ENCODE measurements at regions not wholly inside any gene's neighbourhood (a gene's known extent, or its start where the extent isn't known, plus 50 kb on each side); places are given as distances from the start of the nearest gene placed in this dataset.

- Histone ChIP-seq H3K27ac (ENCODE audit: low read depth in 2 of 2, low read length in 1 of 2) (no peak overlapping the region), H3K79me2 (ENCODE audit: insufficient read depth) (no peaks in the 10 kb centered on the region), H3K9me3 (no peaks in the 10 kb centered on the region), H3F3A (replicated peaks; ENCODE audit: insufficient read depth) (no peaks in the 10 kb centered on the region), H3K4me1 (ENCODE audit: control insufficient read depth in 1 of 2, insufficient read depth in 2 of 2, low read depth in 1 of 2, low read length in 1 of 2) (no peaks in the 10 kb centered on the region), H4K20me1 (ENCODE audit: insufficient read depth) (no peaks in the 10 kb centered on the region), H3K9ac (no peak overlapping the region), H3K4me2 (no peak overlapping the region), H3K9me2 (no peaks in the 10 kb centered on the region), H3K36me3 (replicated peaks in 1 of 2; ENCODE audit: control insufficient read depth in 1 of 2, insufficient read depth in 2 of 2, low read length in 1 of 2) (no peaks in the 10 kb centered on the region), H2AFZ (ENCODE audit: low read depth) (no peak overlapping the region), H3K27me3 (ENCODE audit: insufficient read depth) (no peaks in the 10 kb centered on the region; the same call in 1 of the 2 replicates), H3K4me3 (ENCODE audit: low read depth in 2 of 2, low read length in 1 of 2) (no peak overlapping the region)
- WGBS (ENCODE audit: low lambda C conversion rate) = 52% methylated on average over 8 of the region's 8 CpGs
- TF ChIP-seq FOXJ3 (CRISPR knock-in tag; IDR thresholded peaks at IDR 0.05) (no peak), EZH2phosphoT487 (IDR thresholded peaks at IDR 0.05; ENCODE audit: borderline replicate concordance, low read depth) (no peak), JUND (IDR thresholded peaks at IDR 0.05) (no peak), GATA2 (CRISPR knock-in tag; IDR thresholded peaks at IDR 0.05) (no peak), TCF12 (IDR thresholded peaks at IDR 0.05) (no peak), RFX5 (IDR thresholded peaks at IDR 0.05; ENCODE audit: low read length) (no peak), RAD21 (IDR thresholded peaks at IDR 0.05; ENCODE audit: low read length) (no peak), FOXM1 (IDR thresholded peaks at IDR 0.05; ENCODE audit: low read depth) (no peak), EP300 (IDR thresholded peaks at IDR 0.05; ENCODE audit: borderline replicate concordance in 1 of 2, low read depth in 1 of 2, low read length in 1 of 2) (no peak), NFIC (IDR thresholded peaks at IDR 0.05; ENCODE audit: borderline replicate concordance) (no peak), RCOR1 (IDR thresholded peaks at IDR 0.05; ENCODE audit: low read length) (no peak), YY1 (IDR thresholded peaks at IDR 0.05; ENCODE audit: low read depth) (no peak), TAF1 (IDR thresholded peaks at IDR 0.05; ENCODE audit: borderline replicate concordance, low read depth, low read length) (no peak), ELF1 (IDR thresholded peaks at IDR 0.05) (no peak), ZBTB33 (IDR thresholded peaks at IDR 0.05; ENCODE audit: borderline replicate concordance, low read depth) (no peak), SIN3A (IDR thresholded peaks at IDR 0.05; ENCODE audit: borderline replicate concordance, low read depth, low read length) (no peak)
- TF ChIP-seq, protein P1, sequence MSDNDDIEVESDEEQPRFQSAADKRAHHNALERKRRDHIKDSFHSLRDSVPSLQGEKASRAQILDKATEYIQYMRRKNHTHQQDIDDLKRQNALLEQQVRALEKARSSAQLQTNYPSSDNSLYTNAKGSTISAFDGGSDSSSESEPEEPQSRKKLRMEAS (IDR thresholded peaks at IDR 0.05; ENCODE audit: low read depth) = no peak
- TF ChIP-seq, protein P2, sequence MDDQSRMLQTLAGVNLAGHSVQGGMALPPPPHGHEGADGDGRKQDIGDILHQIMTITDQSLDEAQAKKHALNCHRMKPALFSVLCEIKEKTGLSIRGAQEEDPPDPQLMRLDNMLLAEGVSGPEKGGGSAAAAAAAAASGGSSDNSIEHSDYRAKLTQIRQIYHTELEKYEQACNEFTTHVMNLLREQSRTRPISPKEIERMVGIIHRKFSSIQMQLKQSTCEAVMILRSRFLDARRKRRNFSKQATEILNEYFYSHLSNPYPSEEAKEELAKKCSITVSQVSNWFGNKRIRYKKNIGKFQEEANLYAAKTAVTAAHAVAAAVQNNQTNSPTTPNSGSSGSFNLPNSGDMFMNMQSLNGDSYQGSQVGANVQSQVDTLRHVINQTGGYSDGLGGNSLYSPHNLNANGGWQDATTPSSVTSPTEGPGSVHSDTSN (IDR thresholded peaks at IDR 0.05) = no peak
- DNase-seq = no peak
- ChIA-PET CTCF (interaction anchor here (1.4 kb wide), 1 partner anchor 74 kb away, joined by 3 read pairs; no protein-coding TSS in a partner anchor), POLR2A (no interaction called here)
Measured at GRCh38 chr2:236687296-236687965, 117.8 kb downstream of the ACKR3 start.
